Spleen (tissue), 11 donors: ENCODE measurements at regions not wholly inside any gene's neighbourhood (a gene's known extent, or its start where the extent isn't known, plus 50 kb on each side); places are given as distances from the start of the nearest gene placed in this dataset.

ENCODE experiments used
- DNase-seq: peaks from one replicate; pipeline ENCODE4 v3.0.0-alpha.2; 2020
- H3K27ac ChIP-seq, 8 donors: fragments of 200-600 bp; sonication (generic) in 7 of 8; 1 replicate in 4 of 8; 2 replicates in 4 of 8; pipeline versions ENCODE4 v1.5.0 to v1.8.0; 2016 to 2021; ENCODE audit warnings: inconsistent platforms in 4 of 8, mild to moderate bottlenecking in 4 of 8, moderate library complexity in 1 of 8
- H3K27me3 ChIP-seq, 7 donors: fragments of 200-600 bp; sonication (generic) in 6 of 7; replicated peaks in 1 of 7; 1 replicate in 4 of 7; 2 replicates in 3 of 7; pipeline versions ENCODE4 v1.5.0 to v1.8.0; 2016 to 2021; ENCODE audit warnings: inconsistent platforms in 3 of 7, mild to moderate bottlenecking in 1 of 7
- H3K36me3 ChIP-seq, 6 donors: fragments of 200-600 bp; sonication (generic) in 5 of 6; 1 replicate in 4 of 6; 2 replicates in 2 of 6; pipeline versions ENCODE4 v1.5.0 to v1.8.0; 2016 to 2021; ENCODE audit warnings: inconsistent platforms in 2 of 6
- H3K4me1 ChIP-seq, 6 donors: fragments of 200-600 bp; sonication (generic) in 5 of 6; 1 replicate in 3 of 6; 2 replicates in 3 of 6; pipeline versions ENCODE4 v1.5.0 to v1.8.0; 2016 to 2021; ENCODE audit warnings: inconsistent platforms in 3 of 6
- H3K4me3 ChIP-seq, 8 donors: fragments of 200-600 bp; sonication (generic) in 7 of 8; 1 replicate in 4 of 8; 2 replicates in 4 of 8; pipeline versions ENCODE4 v1.5.0 to v1.8.0; 2016 to 2021; ENCODE audit warnings: inconsistent platforms in 4 of 8, mild to moderate bottlenecking in 4 of 8, moderate library complexity in 2 of 8
- H3K9me3 ChIP-seq, 8 donors: fragments of 200-600 bp; sonication (generic) in 7 of 8; 1 replicate in 4 of 8; 2 replicates in 4 of 8; pipeline versions ENCODE4 v1.5.0 to v1.8.0; 2016 to 2021; ENCODE audit warnings: inconsistent platforms in 4 of 8
- CTCF ChIP-seq, 11 experiments: fragments of 200-600 bp in 7 of 11; fragments of 450-650 bp in 4 of 11; sonication (generic) in 4 of 11; IDR thresholded peaks in 8 of 11; conservative IDR thresholded peaks in 3 of 11; 1 replicate in 7 of 11; 2 replicates in 4 of 11; pipeline versions ENCODE4 v1.4.0 to v1.8.0; 2016 to 2021; ENCODE audit warnings: antibody characterized with exemption in 11 of 11, inconsistent platforms in 4 of 11, mild to moderate bottlenecking in 1 of 11
- POLR2A ChIP-seq, 3 donors: fragments of 450-650 bp; IDR thresholded peaks; one replicate each; pipeline ENCODE4 v1.5.1; 2017; ENCODE audit warnings: antibody characterized with exemption in 3 of 3, mild to moderate bottlenecking in 1 of 3
- POLR2AphosphoS5 ChIP-seq, 3 donors: sonication (generic); formaldehyde crosslinking; IDR thresholded peaks; one replicate each; pipeline ENCODE4 v1.5.1; 2017; ENCODE audit warnings: antibody characterized with exemption in 3 of 3
- WGBS, 5 donors: extraction: QIAGEN DNeasy Blood & Tissue Kit in 3 of 5; methylation state at CpG; one replicate each; pipeline versions ENCODE4 v1.1.5 to v1.1.7; 2013 to 2018; 5-methylcytosine and 5-hydroxymethylcytosine counted together
- intact Hi-C: fragments of 100-400 bp; cut with DNase I; formaldehyde crosslinking; loops from one replicate; pipeline ENCODE4 v1.15.0; 2023; ENCODE audit warnings: low total_unique reads
- donor health status: healthy with polysubstance abuse.
- donor health status: DM: no; HTN: no; CAD: no; lungs with moderate emphysema.
- donor health status: DM: no; HTN: no; CAD: no.
- donor health status: Bipolar disorder and iron deficiency.
- donor health status: healthy.
- donor health status: DM: no; HTN: no; CAD: no.
- donor health status: DM: yes; HTN: yes; CAD: no.

GRCh38 chr4:159778298-159778697, 675.4 kb downstream of the RAPGEF2 start:
- Histone ChIP-seq H3K4me3 (no peak overlapping the region), H3K36me3 (no peaks in the 10 kb centered on the region), H3K27me3 (no peaks in the 10 kb centered on the region), H3K4me1 (no peaks in the 10 kb centered on the region), H3K27ac (no peak overlapping the region), H3K9me3 (peaks cover 0 to 2% (median 0%) of the 10 kb centered on the region in 8 donors)
- intact Hi-C loops: no loop called here
- DNase-seq: no peak
- TF ChIP-seq POLR2A (IDR thresholded peaks at IDR 0.05) (no peak), CTCF (IDR thresholded peaks at IDR 0.05 in 8 of 11, conservative IDR thresholded peaks at IDR 0.05 in 3 of 11) (no peak), POLR2AphosphoS5 (IDR thresholded peaks at IDR 0.05) (no peak)

GRCh38 chr4:159779716-159780115, 676.8 kb downstream of the RAPGEF2 start:
- no peak overlapping the region for H3K4me3 ChIP-seq
- intact Hi-C loops: no loop called here
- no peaks in the 10 kb centered on the region for H3K9me3 ChIP-seq
- no peaks in the 10 kb centered on the region for H3K36me3 ChIP-seq
- no peak for DNase-seq
- H3K27ac ChIP-seq: no peak overlapping the region
- 82 to 95% (median 89%) methylated on average over 3 of the region's 3 CpGs for WGBS, 5 donors
- H3K27me3 ChIP-seq: no peaks in the 10 kb centered on the region
- H3K4me1 ChIP-seq: no peaks in the 10 kb centered on the region
- TF ChIP-seq POLR2A (IDR thresholded peaks at IDR 0.05): no peak
- no peak for TF ChIP-seq CTCF (IDR thresholded peaks at IDR 0.05 in 8 of 11, conservative IDR thresholded peaks at IDR 0.05 in 3 of 11)
- TF ChIP-seq POLR2AphosphoS5 (IDR thresholded peaks at IDR 0.05): no peak

- no peaks in the 10 kb centered on the region for H3K27me3 ChIP-seq
- no peak for DNase-seq
- TF ChIP-seq POLR2A (IDR thresholded peaks at IDR 0.05) (no peak), CTCF (IDR thresholded peaks at IDR 0.05 in 8 of 11, conservative IDR thresholded peaks at IDR 0.05 in 3 of 11) (no peak), POLR2AphosphoS5 (IDR thresholded peaks at IDR 0.05) (no peak)
- no peaks in the 10 kb centered on the region for H3K9me3 ChIP-seq
- H3K4me1 ChIP-seq: no peaks in the 10 kb centered on the region
- WGBS, 5 donors: 84 to 95% (median 86%) methylated on average over 2 of the region's 2 CpGs
- H3K4me3 ChIP-seq: no peak overlapping the region
- H3K36me3 ChIP-seq: no peaks in the 10 kb centered on the region
- intact Hi-C loops: no loop called here
- no peak overlapping the region for H3K27ac ChIP-seq
Measured at GRCh38 chr4:159780196-159780922, 677.5 kb downstream of the RAPGEF2 start.

DNA sequence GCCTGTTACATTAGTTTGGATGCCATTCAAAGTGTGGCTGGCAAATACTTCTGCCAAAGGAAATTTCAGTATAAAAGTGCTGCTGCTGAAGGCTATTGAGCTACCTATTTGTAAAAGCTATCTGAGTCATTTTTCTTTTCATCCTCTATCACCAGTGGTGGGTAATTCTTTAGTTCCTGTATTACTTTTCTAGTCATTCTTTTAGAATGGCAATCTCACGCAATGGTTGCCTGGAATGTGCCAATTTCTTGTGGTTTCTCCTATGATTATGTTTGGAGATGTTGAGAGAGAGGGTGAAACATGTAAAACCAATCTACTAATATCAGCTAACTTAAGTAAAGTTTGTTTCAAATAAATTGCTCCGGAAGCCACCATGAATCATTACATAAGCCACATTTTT, 685.0 kb downstream of the RAPGEF2 start:
- no peak for TF ChIP-seq POLR2AphosphoS5 (IDR thresholded peaks at IDR 0.05)
- TF ChIP-seq POLR2A (IDR thresholded peaks at IDR 0.05): no peak
- no peak for TF ChIP-seq CTCF (IDR thresholded peaks at IDR 0.05 in 8 of 11, conservative IDR thresholded peaks at IDR 0.05 in 3 of 11)
- intact Hi-C loops: no loop called here
- 86 to 96% (median 89%) methylated on average over 2 of the region's 2 CpGs for WGBS, 5 donors

More for the DNA sequence above, 685.0 kb downstream of the RAPGEF2 start:
- Histone ChIP-seq H3K27ac (no peak overlapping the region), H3K4me1 (no peaks in the 10 kb centered on the region), H3K36me3 (no peaks in the 10 kb centered on the region), H3K27me3 (no peaks in the 10 kb centered on the region), H3K9me3 (peaks cover 0 to 9% (median 2%) of the 10 kb centered on the region in 8 donors), H3K4me3 (no peak overlapping the region)
- no peak for DNase-seq
